Osteocyte (in vitro differentiated cells): ENCODE measurements at regions not wholly inside any gene's neighbourhood (a gene's known extent, or its start where the extent isn't known, plus 50 kb on each side); places are given as distances from the start of the nearest gene placed in this dataset.

Experiments
- DNase-seq: peaks from one replicate; pipeline ENCODE4 v3.0.0; 2021; ENCODE audit warnings: mixed read lengths; ENCODE audit not compliant: unreplicated experiment; ENCODE audit errors: extremely low spot score
- H3K27ac Mint-ChIP-seq: one replicate; pipeline ENCODE4 v1.8.0; 2021; ENCODE audit warnings: mild to moderate bottlenecking, mixed read lengths; ENCODE audit not compliant: unreplicated experiment
- H3K27me3 Mint-ChIP-seq: one replicate; pipeline ENCODE4 v1.8.0; 2021; ENCODE audit warnings: mixed read lengths; ENCODE audit not compliant: unreplicated experiment
- H3K36me3 Mint-ChIP-seq: one replicate; pipeline ENCODE4 v1.8.0; 2021; ENCODE audit warnings: mixed read lengths; ENCODE audit not compliant: unreplicated experiment
- H3K4me1 Mint-ChIP-seq: one replicate; pipeline ENCODE4 v1.8.0; 2021; ENCODE audit warnings: mixed read lengths; ENCODE audit not compliant: unreplicated experiment
- H3K4me3 Mint-ChIP-seq: one replicate; pipeline ENCODE4 v1.8.0; 2021; ENCODE audit warnings: mild to moderate bottlenecking, moderate library complexity, mixed read lengths; ENCODE audit not compliant: unreplicated experiment
- H3K9me3 Mint-ChIP-seq: one replicate; pipeline ENCODE4 v1.8.0; 2021; ENCODE audit warnings: mixed read lengths; ENCODE audit not compliant: unreplicated experiment
- CTCF ChIP-seq: fragments of 200-600 bp; sonication (generic); IDR thresholded peaks from 2 replicates; pipeline ENCODE4 v1.5.0; 2021; ENCODE audit warnings: antibody characterized with exemption, mild to moderate bottlenecking, moderate library complexity

GRCh38 chr22:26779108-26779507 is 121.7 kb downstream of the MIAT start:
- Mint-ChIP-seq H3K36me3 (peaks cover 31% of the 10 kb centered on the region), H3K9me3 (peaks cover 14% of the 10 kb centered on the region), H3K27me3 (no peaks in the 10 kb centered on the region), H3K4me1 (peaks cover 20% of the 10 kb centered on the region), H3K4me3 (no peak overlapping the region), H3K27ac (peak overlapping the region; percentile 39)
- DNase-seq = no peak
- TF ChIP-seq CTCF = no peak

GRCh38 chr22:26779929-26780328 is 122.5 kb downstream of the MIAT start:
- Mint-ChIP-seq H3K36me3 (peaks cover 26% of the 10 kb centered on the region), H3K4me1 (peaks cover 20% of the 10 kb centered on the region), H3K9me3 (peaks cover 14% of the 10 kb centered on the region), H3K27me3 (no peaks in the 10 kb centered on the region), H3K4me3 (no peak overlapping the region), H3K27ac (no peak overlapping the region)
- no peak for DNase-seq
- no peak for TF ChIP-seq CTCF

- peaks cover 20% of the 10 kb centered on the region for H3K4me1 Mint-ChIP-seq
- no peak for DNase-seq
- H3K9me3 Mint-ChIP-seq = peaks cover 11% of the 10 kb centered on the region
- peaks cover 24% of the 10 kb centered on the region for H3K36me3 Mint-ChIP-seq
- no peak overlapping the region for H3K4me3 Mint-ChIP-seq
- no peak overlapping the region for H3K27ac Mint-ChIP-seq
- no peaks in the 10 kb centered on the region for H3K27me3 Mint-ChIP-seq
- TF ChIP-seq CTCF = no peak
Observed at GRCh38 chr22:26780521-26780920, 123.1 kb downstream of the MIAT start.

DNA sequence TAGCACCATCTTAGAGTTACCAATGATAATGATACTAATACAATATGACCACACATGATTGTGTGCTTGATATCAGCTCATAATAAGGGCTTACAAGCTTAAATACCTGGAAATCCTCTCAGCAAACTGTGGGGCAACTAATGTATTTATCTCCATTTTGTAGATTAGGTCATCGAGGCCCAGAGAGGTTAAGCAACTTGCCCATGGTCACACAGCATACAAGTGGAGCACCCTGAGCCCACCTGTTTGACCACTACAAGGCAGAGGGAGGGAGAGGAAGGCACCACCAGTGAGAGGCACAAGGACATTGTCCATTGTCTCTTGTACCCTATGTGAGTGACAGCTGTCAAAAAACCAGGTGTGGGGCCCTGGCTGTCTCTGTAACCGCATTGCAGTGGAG is 123.7 kb downstream of the MIAT start:
- Mint-ChIP-seq H3K9me3 (peaks cover 6% of the 10 kb centered on the region), H3K4me3 (no peak overlapping the region), H3K27ac (no peak overlapping the region), H3K27me3 (no peaks in the 10 kb centered on the region), H3K4me1 (peaks cover 20% of the 10 kb centered on the region), H3K36me3 (peaks cover 20% of the 10 kb centered on the region)
- no peak for DNase-seq
- no peak for TF ChIP-seq CTCF

- Mint-ChIP-seq H3K27me3 (no peaks in the 10 kb centered on the region), H3K27ac (no peak overlapping the region), H3K4me1 (peaks cover 18% of the 10 kb centered on the region), H3K9me3 (peaks cover 5% of the 10 kb centered on the region), H3K36me3 (peaks cover 20% of the 10 kb centered on the region), H3K4me3 (no peak overlapping the region)
- DNase-seq = no peak
- TF ChIP-seq CTCF = no peak
Observed at GRCh38 chr22:26781596-26781995, 124.2 kb downstream of the MIAT start.
